Trophoblast cell (in vitro differentiated cells and primary cell): ENCODE measurements at regions not wholly inside any gene's neighbourhood (a gene's known extent, or its start where the extent isn't known, plus 50 kb on each side); places are given as distances from the start of the nearest gene placed in this dataset.

Experiments used
- DNase-seq, 2 donors: peaks; one replicate each; pipeline ENCODE4 v3.0.0-alpha.2; 2016
- H2AFZ ChIP-seq: 2 replicates; pipeline ENCODE4 v1.6.1; 2013; ENCODE audit warnings: low read length, moderate library complexity, mild to moderate bottlenecking; ENCODE audit not compliant: insufficient read depth, poor library complexity
- H2AK5ac ChIP-seq: 2 replicates; pipeline ENCODE4 v1.6.1; 2013; ENCODE audit warnings: mild to moderate bottlenecking, low read length
- H2BK120ac ChIP-seq: 2 replicates; pipeline ENCODE4 v1.6.1; 2013; ENCODE audit warnings: low read length, mild to moderate bottlenecking, moderate library complexity; ENCODE audit not compliant: insufficient read depth, poor library complexity
- H2BK12ac ChIP-seq: 2 replicates; pipeline ENCODE4 v1.6.1; 2013; ENCODE audit warnings: mild to moderate bottlenecking, low read length, moderate library complexity
- H2BK5ac ChIP-seq: 2 replicates; pipeline ENCODE4 v1.6.1; 2013; ENCODE audit warnings: low read length, low read depth, moderate library complexity, mild to moderate bottlenecking; ENCODE audit not compliant: poor library complexity
- H3K14ac ChIP-seq: 2 replicates; pipeline ENCODE4 v1.6.1; 2013; ENCODE audit warnings: mild to moderate bottlenecking, low read length
- H3K18ac ChIP-seq: 2 replicates; pipeline ENCODE4 v1.6.1; 2013; ENCODE audit warnings: mild to moderate bottlenecking, low read length
- H3K23ac ChIP-seq: 2 replicates; pipeline ENCODE4 v1.6.1; 2013; ENCODE audit warnings: low read length
- H3K27ac ChIP-seq: 2 replicates; pipeline ENCODE4 v1.5.1; 2013; ENCODE audit warnings: low read depth, mild to moderate bottlenecking, inconsistent platforms, low read length, moderate library complexity
- H3K27me3 ChIP-seq: 2 replicates; pipeline ENCODE4 v1.6.1; 2013; ENCODE audit warnings: inconsistent platforms, mild to moderate bottlenecking, low read length, moderate library complexity; ENCODE audit not compliant: insufficient read depth
- H3K36me3 ChIP-seq, 2 experiments: 1 replicate in 1 of 2; 2 replicates in 1 of 2; pipeline ENCODE4 v1.6.1; 2013; ENCODE audit warnings: low read length in 2 of 2, mild to moderate bottlenecking in 2 of 2, moderate library complexity in 1 of 2; ENCODE audit not compliant: insufficient read depth in 2 of 2, control insufficient read depth in 1 of 2
- H3K4ac ChIP-seq: 2 replicates; pipeline ENCODE4 v1.6.1; 2013; ENCODE audit warnings: low read depth, mild to moderate bottlenecking, low read length, moderate library complexity
- H3K4me1 ChIP-seq, 2 experiments: 1 replicate in 1 of 2; 2 replicates in 1 of 2; pipeline ENCODE4 v1.6.1; 2013; ENCODE audit warnings: low read length in 2 of 2, mild to moderate bottlenecking in 2 of 2, moderate library complexity in 1 of 2; ENCODE audit not compliant: insufficient read depth in 2 of 2, control insufficient read depth in 1 of 2
- H3K4me2 ChIP-seq: 2 replicates; pipeline ENCODE4 v1.6.1; 2013; ENCODE audit warnings: inconsistent platforms, mild to moderate bottlenecking, low read length, moderate library complexity
- H3K4me3 ChIP-seq: 2 replicates; pipeline ENCODE4 v1.5.1; 2013; ENCODE audit warnings: mild to moderate bottlenecking, low read depth, low read length, inconsistent platforms
- H3K79me1 ChIP-seq: one replicate; pipeline ENCODE4 v1.6.1; 2013; ENCODE audit warnings: low read length
- H3K79me2 ChIP-seq: 2 replicates; pipeline ENCODE4 v1.6.1; 2013; ENCODE audit warnings: low read length, mild to moderate bottlenecking; ENCODE audit not compliant: control insufficient read depth, insufficient read depth, poor library complexity
- H3K9ac ChIP-seq: 2 replicates; pipeline ENCODE4 v1.6.1; 2013; ENCODE audit warnings: mild to moderate bottlenecking, low read length
- H3K9me3 ChIP-seq: 2 replicates; pipeline ENCODE4 v1.6.1; 2013; ENCODE audit warnings: low read depth, mild to moderate bottlenecking, control low read depth, inconsistent platforms, low read length; ENCODE audit not compliant: insufficient read depth
- H4K12ac ChIP-seq: 2 replicates; pipeline ENCODE4 v1.6.1; 2013; ENCODE audit warnings: low read depth, mild to moderate bottlenecking, low read length, moderate library complexity
- H4K8ac ChIP-seq: 2 replicates; pipeline ENCODE4 v1.6.1; 2013; ENCODE audit warnings: low read depth, mild to moderate bottlenecking, low read length, moderate library complexity
- H4K91ac ChIP-seq: one replicate; pipeline ENCODE4 v1.6.1; 2013; ENCODE audit warnings: low read depth, mild to moderate bottlenecking, low read length, moderate library complexity
- WGBS: extraction: QIAGEN DNeasy Blood & Tissue Kit; methylation state at CpG from one replicate; pipeline ENCODE4 v1.1.7; 2013; ENCODE audit warnings: missing lambda C conversion rate; ENCODE audit not compliant: insufficient read length, insufficient coverage; ENCODE audit errors: extremely low coverage; 5-methylcytosine and 5-hydroxymethylcytosine counted together

GRCh38 chr3:174758943-174759342, 100.2 kb upstream of the NAALADL2 start:
- Histone ChIP-seq H3K4ac (no peak overlapping the region), H3K23ac (no peak overlapping the region), H3K9ac (no peak overlapping the region), H3K4me1 (no peaks in the 10 kb centered on the region), H4K12ac (no peak overlapping the region), H4K8ac (no peak overlapping the region), H2BK120ac (no peak overlapping the region), H3K4me3 (no peak overlapping the region), H3K18ac (no peak overlapping the region), H2AFZ (no peak overlapping the region), H3K27ac (no peak overlapping the region), H3K9me3 (no peaks in the 10 kb centered on the region), H3K79me2 (no peaks in the 10 kb centered on the region), H2AK5ac (no peak overlapping the region), H3K14ac (no peak overlapping the region), H3K36me3 (no peaks in the 10 kb centered on the region), H3K4me2 (no peak overlapping the region), H3K27me3 (no peaks in the 10 kb centered on the region), H2BK5ac (no peak overlapping the region), H4K91ac (no peak overlapping the region), H3K79me1 (no peaks in the 10 kb centered on the region), H2BK12ac (no peak overlapping the region)
- no peak for DNase-seq

DNA sequence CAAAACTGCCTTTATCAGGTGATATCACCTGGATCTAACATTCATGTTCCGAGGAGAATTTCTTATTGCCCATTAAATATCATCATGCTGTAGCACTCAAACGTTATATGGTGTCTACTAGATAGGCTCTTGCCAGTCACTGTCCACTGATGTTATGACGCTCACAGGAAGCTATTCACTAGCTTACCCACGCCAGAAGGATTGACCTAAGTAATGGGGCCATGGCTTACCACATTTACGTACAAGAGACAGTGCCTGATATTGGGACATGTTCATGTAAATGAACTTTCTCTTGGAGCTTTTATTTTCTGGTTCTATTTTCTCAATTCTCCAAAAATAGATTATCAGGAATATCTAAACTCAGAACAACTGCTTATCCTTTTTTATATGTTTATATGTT, 91.7 kb upstream of the NAALADL2 start:
- WGBS, result no CpG with 5 or more reads among the region's 5 CpGs
- H2AFZ ChIP-seq, result no peak overlapping the region
- no peak overlapping the region for H4K12ac ChIP-seq

DNA sequence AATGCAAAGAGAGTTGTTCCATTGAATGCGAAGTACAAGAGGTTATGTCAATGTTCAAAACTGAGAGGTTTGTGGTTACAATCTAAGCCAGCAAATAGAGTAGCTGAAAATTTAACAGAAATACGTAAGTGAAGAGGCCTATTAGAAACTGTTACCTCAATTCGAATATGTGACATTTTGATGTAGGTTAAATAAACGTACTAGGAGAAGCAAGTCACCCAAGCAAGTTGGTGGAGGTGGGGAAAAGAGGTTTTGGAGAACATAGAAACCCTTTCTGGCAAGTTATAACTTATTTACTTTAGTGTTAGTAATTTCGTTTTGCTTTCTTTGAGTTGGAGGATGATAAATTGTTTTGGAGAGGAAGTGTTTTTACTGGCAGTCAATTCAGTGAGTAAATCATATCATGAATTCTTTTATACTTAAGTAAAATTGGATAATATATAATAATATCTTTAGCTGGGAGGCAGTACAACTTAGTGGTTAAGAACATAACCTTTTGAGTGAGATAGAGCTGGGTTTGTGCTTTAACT, 91.2 kb upstream of the NAALADL2 start:
- H3K79me2 ChIP-seq, result no peaks in the 10 kb centered on the region
- H2AK5ac ChIP-seq, result no peak overlapping the region
- H3K4me2 ChIP-seq, result no peak overlapping the region
- no peak overlapping the region for H4K12ac ChIP-seq
- no peak overlapping the region for H4K8ac ChIP-seq
- no peak overlapping the region for H2BK120ac ChIP-seq
- H2AFZ ChIP-seq, result no peak overlapping the region
- no peak overlapping the region for H4K91ac ChIP-seq
- no peak overlapping the region for H3K4me3 ChIP-seq
- H3K9ac ChIP-seq, result no peak overlapping the region
- H3K14ac ChIP-seq, result no peak overlapping the region
- no CpG with 5 or more reads among the region's 5 CpGs for WGBS
- no peak overlapping the region for H3K4ac ChIP-seq
- H3K27me3 ChIP-seq, result no peaks in the 10 kb centered on the region
- H3K18ac ChIP-seq, result no peak overlapping the region
- no peaks in the 10 kb centered on the region for H3K36me3 ChIP-seq
- no peaks in the 10 kb centered on the region for H3K9me3 ChIP-seq
- no peaks in the 10 kb centered on the region for H3K79me1 ChIP-seq
- H2BK5ac ChIP-seq, result no peak overlapping the region
- no peak for DNase-seq
- no peak overlapping the region for H2BK12ac ChIP-seq
- no peaks in the 10 kb centered on the region for H3K4me1 ChIP-seq
- no peak overlapping the region for H3K23ac ChIP-seq
- no peak overlapping the region for H3K27ac ChIP-seq

More for the DNA sequence above, 91.7 kb upstream of the NAALADL2 start:
- H3K79me1 ChIP-seq, result no peaks in the 10 kb centered on the region
- no peak overlapping the region for H2BK12ac ChIP-seq
- no peak overlapping the region for H3K27ac ChIP-seq
- no peaks in the 10 kb centered on the region for H3K4me1 ChIP-seq
- no peak overlapping the region for H3K18ac ChIP-seq
- H3K79me2 ChIP-seq, result no peaks in the 10 kb centered on the region
- H4K8ac ChIP-seq, result no peak overlapping the region
- no peak overlapping the region for H3K4me2 ChIP-seq
- no peak overlapping the region for H3K23ac ChIP-seq
- H3K9me3 ChIP-seq, result no peaks in the 10 kb centered on the region
- H3K27me3 ChIP-seq, result no peaks in the 10 kb centered on the region
- no peak overlapping the region for H2BK120ac ChIP-seq
- no peak overlapping the region for H3K4ac ChIP-seq
- H4K91ac ChIP-seq, result no peak overlapping the region
- H3K9ac ChIP-seq, result no peak overlapping the region
- DNase-seq, result no peak
- H2AK5ac ChIP-seq, result no peak overlapping the region
- no peak overlapping the region for H3K14ac ChIP-seq
- H2BK5ac ChIP-seq, result no peak overlapping the region
- H3K36me3 ChIP-seq, result no peaks in the 10 kb centered on the region
- H3K4me3 ChIP-seq, result no peak overlapping the region

DNA sequence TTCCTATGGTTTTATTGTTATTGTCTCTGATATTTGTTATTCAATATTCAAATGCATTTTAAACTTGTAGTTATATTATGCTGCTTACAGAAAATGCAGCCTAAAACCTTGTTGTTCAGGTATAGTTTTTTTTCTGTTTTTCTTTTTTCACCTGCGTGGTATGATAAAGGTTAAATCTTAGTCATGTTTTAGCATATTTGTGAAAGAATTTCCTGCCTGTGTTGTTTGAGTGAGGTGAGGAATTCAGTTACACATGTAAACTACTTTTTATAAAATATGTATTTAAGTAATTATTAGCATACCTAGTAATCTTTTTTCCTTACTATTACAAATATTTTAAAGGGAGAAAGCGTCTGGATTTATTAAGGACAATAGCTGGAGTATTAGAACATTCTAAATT, 90.0 kb upstream of the NAALADL2 start:
- H2BK12ac ChIP-seq, result no peak overlapping the region
- no peak overlapping the region for H2BK120ac ChIP-seq
- H4K91ac ChIP-seq, result no peak overlapping the region
- H3K4me3 ChIP-seq, result no peak overlapping the region
- no peak overlapping the region for H3K14ac ChIP-seq
- no peak overlapping the region for H3K18ac ChIP-seq
- H3K9ac ChIP-seq, result no peak overlapping the region
- no peaks in the 10 kb centered on the region for H3K79me1 ChIP-seq
- H3K4me2 ChIP-seq, result no peak overlapping the region
- H4K12ac ChIP-seq, result no peak overlapping the region
- H3K23ac ChIP-seq, result no peak overlapping the region
- no peaks in the 10 kb centered on the region for H3K9me3 ChIP-seq
- peak in 1 of 2 donors; percentile 63 for DNase-seq
- H3K79me2 ChIP-seq, result no peaks in the 10 kb centered on the region
- whole genome bisulfite sequencing, result no CpG with 5 or more reads among the region's 2 CpGs
- H3K27me3 ChIP-seq, result no peaks in the 10 kb centered on the region
- no peaks in the 10 kb centered on the region for H3K36me3 ChIP-seq
- H4K8ac ChIP-seq, result no peak overlapping the region
- H2BK5ac ChIP-seq, result no peak overlapping the region
- no peak overlapping the region for H2AK5ac ChIP-seq
- H2AFZ ChIP-seq, result no peak overlapping the region
- no peak overlapping the region for H3K27ac ChIP-seq
- H3K4me1 ChIP-seq, result no peaks in the 10 kb centered on the region
- no peak overlapping the region for H3K4ac ChIP-seq
